Neural cell (in vitro differentiated cells): ENCODE measurements at regions not wholly inside any gene's neighbourhood (a gene's known extent, or its start where the extent isn't known, plus 50 kb on each side); places are given as distances from the start of the nearest gene placed in this dataset.

Experiments used
- H2AFZ ChIP-seq: fragments of 200-600, 300-800 bp; sonication (generic), shearing (Covaris generic); 2 replicates; pipeline ENCODE4 v1.6.0; 2014; ENCODE audit warnings: low read depth, mild to moderate bottlenecking, antibody characterized with exemption, low read length, moderate library complexity
- H3F3A ChIP-seq: fragments of 200-600 bp; shearing (Covaris generic); 2 replicates; pipeline ENCODE4 v1.6.1; 2016; ENCODE audit warnings: mild to moderate bottlenecking, moderate library complexity, mixed read lengths, antibody characterized with exemption, low read length; ENCODE audit not compliant: insufficient read depth, poor library complexity, severe bottlenecking
- H3K27ac ChIP-seq: fragments of 200-600, 300-800 bp; sonication (generic), shearing (Covaris generic); 2 replicates; pipeline ENCODE4 v1.5.1; 2014; ENCODE audit warnings: mild to moderate bottlenecking, low read length, moderate library complexity
- H3K27me3 ChIP-seq: fragments of 300-800, 200-600 bp; sonication (generic), shearing (Covaris generic); 2 replicates; pipeline ENCODE4 v1.6.0; 2014; ENCODE audit warnings: mild to moderate bottlenecking, low read depth, low read length, moderate library complexity; ENCODE audit not compliant: insufficient read depth
- H3K36me3 ChIP-seq: fragments of 300-800, 200-600 bp; sonication (generic), shearing (Covaris generic); 2 replicates; pipeline ENCODE4 v1.5.1; 2014; ENCODE audit warnings: mild to moderate bottlenecking, antibody characterized with exemption, low read length, moderate library complexity; ENCODE audit not compliant: insufficient read depth
- H3K4me2 ChIP-seq: fragments of 300-800, 200-600 bp; sonication (generic), shearing (Covaris generic); 2 replicates; pipeline ENCODE4 v1.6.0; 2014; ENCODE audit warnings: mild to moderate bottlenecking, low read length
- H3K4me3 ChIP-seq: fragments of 300-800, 200-600 bp; sonication (generic), shearing (Covaris generic); 2 replicates; pipeline ENCODE4 v1.5.1; 2014; ENCODE audit warnings: mild to moderate bottlenecking, low read length, moderate library complexity
- H3K79me2 ChIP-seq: fragments of 200-600 bp; shearing (Covaris generic); replicated peaks from 2 replicates; pipeline ENCODE4 v1.6.0; 2014; ENCODE audit warnings: mild to moderate bottlenecking, low read length, moderate library complexity; ENCODE audit not compliant: insufficient read depth
- H3K9ac ChIP-seq: fragments of 300-800, 200-600 bp; sonication (generic), shearing (Covaris generic); 2 replicates; pipeline ENCODE4 v1.6.1; 2016; ENCODE audit warnings: mild to moderate bottlenecking, low read length, mixed read lengths
- H3K9me2 ChIP-seq: fragments of 200-600 bp; shearing (Covaris generic); 2 replicates; pipeline ENCODE4 v1.6.1; 2016; ENCODE audit warnings: mild to moderate bottlenecking, low read length, mixed read lengths; ENCODE audit not compliant: insufficient read depth
- H3K9me3 ChIP-seq: fragments of 200-600, 300-800 bp; sonication (generic), shearing (Covaris generic); 2 replicates; pipeline ENCODE4 v1.6.1; 2016; ENCODE audit warnings: mild to moderate bottlenecking, mixed run types, low read length, moderate library complexity, mixed read lengths
- H4K20me1 ChIP-seq: fragments of 200-600 bp; shearing (Covaris generic); 2 replicates; pipeline ENCODE4 v1.6.1; 2016; ENCODE audit warnings: mild to moderate bottlenecking, mixed run types; ENCODE audit not compliant: insufficient read depth
- EP300 ChIP-seq: fragments of 450-650 bp; conservative IDR thresholded peaks from 2 replicates; pipeline ENCODE4 v1.6.1; 2014; ENCODE audit warnings: antibody characterized with exemption, mild to moderate bottlenecking, moderate library complexity; ENCODE audit not compliant: poor library complexity, severe bottlenecking
- EZH2 ChIP-seq: fragments of 200-600, 300-800 bp; shearing (Covaris generic), sonication (generic); IDR thresholded peaks from 2 replicates; pipeline ENCODE4 v1.6.1; 2014; ENCODE audit warnings: antibody characterized with exemption, low read length, borderline replicate concordance, mild to moderate bottlenecking; ENCODE audit not compliant: insufficient read depth, poor library complexity, severe bottlenecking
- MXI1 ChIP-seq: fragments of 450-650 bp; conservative IDR thresholded peaks from 2 replicates; pipeline ENCODE4 v1.6.1; 2014; ENCODE audit warnings: antibody characterized with exemption, mild to moderate bottlenecking; ENCODE audit not compliant: poor library complexity, severe bottlenecking
- POLR2AphosphoS5 ChIP-seq: IDR thresholded peaks from 2 replicates; pipeline ENCODE4 v1.6.1; 2012
- RAD21 ChIP-seq: fragments of 450-650 bp; conservative IDR thresholded peaks from 2 replicates; pipeline ENCODE4 v1.6.1; 2014; ENCODE audit warnings: antibody characterized with exemption, mild to moderate bottlenecking, moderate library complexity
- REST ChIP-seq: IDR thresholded peaks from 2 replicates; pipeline ENCODE4 v1.6.1; 2012; ENCODE audit warnings: borderline replicate concordance
- SMC3 ChIP-seq: fragments of 450-650 bp; conservative IDR thresholded peaks from 2 replicates; pipeline ENCODE4 v1.6.1; 2014; ENCODE audit warnings: antibody characterized with exemption, mild to moderate bottlenecking, moderate library complexity; ENCODE audit not compliant: poor library complexity
- TAF1 ChIP-seq: IDR thresholded peaks from 2 replicates; pipeline ENCODE4 v1.6.1; 2012; ENCODE audit warnings: low read depth
- TF ChIP-seq, protein P1 (sequence below): fragments of 450-650 bp; IDR thresholded peaks from 2 replicates; pipeline ENCODE4 v1.5.1; 2014; ENCODE audit warnings: antibody characterized with exemption, mild to moderate bottlenecking, moderate library complexity; ENCODE audit not compliant: poor library complexity, severe bottlenecking

DNA sequence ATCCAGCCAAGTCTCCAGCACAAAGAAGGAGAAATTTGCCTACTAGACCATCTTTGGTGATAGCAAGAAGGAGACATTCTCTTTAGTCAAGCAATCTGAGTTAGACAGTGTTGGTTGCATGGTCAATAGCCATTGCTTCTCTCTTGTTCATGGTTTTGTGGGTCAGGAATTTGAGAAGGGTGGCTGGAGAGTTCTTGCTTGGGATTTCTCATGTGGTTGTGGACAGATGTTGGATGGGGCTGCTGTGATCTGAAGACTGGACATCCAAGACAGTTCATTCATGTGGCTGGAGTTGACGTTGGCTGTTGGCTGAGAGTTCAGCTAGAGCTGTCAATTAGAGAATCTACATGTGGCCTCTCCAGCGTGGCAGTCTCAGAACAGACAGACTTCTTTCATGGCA, 322.3 kb upstream of the PRDM1 start:
- no peaks in the 10 kb centered on the region for H3K9me2 ChIP-seq
- H3K36me3 ChIP-seq: no peaks in the 10 kb centered on the region
- H3K9me3 ChIP-seq: no peaks in the 10 kb centered on the region
- H3F3A ChIP-seq: no peaks in the 10 kb centered on the region
- no peak overlapping the region for H3K4me3 ChIP-seq
- H2AFZ ChIP-seq: no peak overlapping the region
- H3K4me2 ChIP-seq: no peak overlapping the region
- no peak overlapping the region for H3K27ac ChIP-seq
- H3K9ac ChIP-seq: no peak overlapping the region
- TF ChIP-seq REST (no peak), TAF1 (no peak), EP300 (no peak), SMC3 (no peak), MXI1 (no peak), RAD21 (no peak), EZH2 (no peak), POLR2AphosphoS5 (no peak)
- TF ChIP-seq, protein P1, sequence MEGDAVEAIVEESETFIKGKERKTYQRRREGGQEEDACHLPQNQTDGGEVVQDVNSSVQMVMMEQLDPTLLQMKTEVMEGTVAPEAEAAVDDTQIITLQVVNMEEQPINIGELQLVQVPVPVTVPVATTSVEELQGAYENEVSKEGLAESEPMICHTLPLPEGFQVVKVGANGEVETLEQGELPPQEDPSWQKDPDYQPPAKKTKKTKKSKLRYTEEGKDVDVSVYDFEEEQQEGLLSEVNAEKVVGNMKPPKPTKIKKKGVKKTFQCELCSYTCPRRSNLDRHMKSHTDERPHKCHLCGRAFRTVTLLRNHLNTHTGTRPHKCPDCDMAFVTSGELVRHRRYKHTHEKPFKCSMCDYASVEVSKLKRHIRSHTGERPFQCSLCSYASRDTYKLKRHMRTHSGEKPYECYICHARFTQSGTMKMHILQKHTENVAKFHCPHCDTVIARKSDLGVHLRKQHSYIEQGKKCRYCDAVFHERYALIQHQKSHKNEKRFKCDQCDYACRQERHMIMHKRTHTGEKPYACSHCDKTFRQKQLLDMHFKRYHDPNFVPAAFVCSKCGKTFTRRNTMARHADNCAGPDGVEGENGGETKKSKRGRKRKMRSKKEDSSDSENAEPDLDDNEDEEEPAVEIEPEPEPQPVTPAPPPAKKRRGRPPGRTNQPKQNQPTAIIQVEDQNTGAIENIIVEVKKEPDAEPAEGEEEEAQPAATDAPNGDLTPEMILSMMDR: no peak
- no peaks in the 10 kb centered on the region for H4K20me1 ChIP-seq
- no peaks in the 10 kb centered on the region for H3K79me2 ChIP-seq
- H3K27me3 ChIP-seq: no peaks in the 10 kb centered on the region

DNA sequence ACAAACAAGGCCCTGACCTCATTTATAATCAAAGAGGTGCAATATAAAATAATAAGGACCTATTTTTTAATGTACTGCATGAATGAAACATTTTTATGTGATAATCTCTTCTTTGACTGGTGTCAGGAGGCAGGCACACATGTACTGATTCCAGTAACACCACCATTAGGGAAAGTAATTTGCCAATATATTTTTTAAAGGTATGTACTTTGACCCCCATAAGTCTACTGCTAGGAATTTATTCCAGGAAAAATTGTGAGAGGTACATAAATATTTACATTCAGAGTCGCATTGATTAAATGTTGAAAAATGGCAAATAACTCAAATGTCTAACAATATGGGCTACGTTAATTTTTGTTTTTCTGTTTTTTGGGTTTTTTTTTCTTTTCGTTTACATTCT, 325.4 kb upstream of the PRDM1 start:
- no peaks in the 10 kb centered on the region for H3K27me3 ChIP-seq
- no peaks in the 10 kb centered on the region for H3K9me3 ChIP-seq
- no peaks in the 10 kb centered on the region for H4K20me1 ChIP-seq
- H3K9me2 ChIP-seq: no peaks in the 10 kb centered on the region
- no peak overlapping the region for H3K9ac ChIP-seq
- no peak for TF ChIP-seq EP300
- no peak for TF ChIP-seq TAF1
- TF ChIP-seq EZH2: no peak
- no peak for TF ChIP-seq RAD21
- no peak for TF ChIP-seq MXI1
- TF ChIP-seq REST: no peak
- H3K79me2 ChIP-seq: no peaks in the 10 kb centered on the region
- no peaks in the 10 kb centered on the region for H3K36me3 ChIP-seq
- no peaks in the 10 kb centered on the region for H3F3A ChIP-seq
- H3K4me3 ChIP-seq: no peak overlapping the region
- no peak overlapping the region for H2AFZ ChIP-seq
- H3K4me2 ChIP-seq: no peak overlapping the region
- no peak overlapping the region for H3K27ac ChIP-seq
